Spleen (tissue), 7 donors: ENCODE measurements at regions not wholly inside any gene's neighbourhood (a gene's known extent, or its start where the extent isn't known, plus 50 kb on each side); places are given as distances from the start of the nearest gene placed in this dataset.
A peak's percentile ranks its signal among the peaks of the same experiment; 100 is the strongest.

ENCODE experiments used
- CTCF ChIP-seq, 11 experiments: fragments of 200-600 bp in 7 of 11; fragments of 450-650 bp in 4 of 11; sonication (generic) in 4 of 11; IDR thresholded peaks in 8 of 11; conservative IDR thresholded peaks in 3 of 11; 1 replicate in 7 of 11; 2 replicates in 4 of 11; pipeline versions ENCODE4 v1.4.0 to v1.8.0; 2016 to 2021; ENCODE audit warnings: antibody characterized with exemption in 11 of 11, inconsistent platforms in 4 of 11, mild to moderate bottlenecking in 1 of 11
- POLR2A ChIP-seq, 3 donors: fragments of 450-650 bp; IDR thresholded peaks; one replicate each; pipeline ENCODE4 v1.5.1; 2017; ENCODE audit warnings: antibody characterized with exemption in 3 of 3, mild to moderate bottlenecking in 1 of 3
- POLR2AphosphoS5 ChIP-seq, 3 donors: sonication (generic); formaldehyde crosslinking; IDR thresholded peaks; one replicate each; pipeline ENCODE4 v1.5.1; 2017; ENCODE audit warnings: antibody characterized with exemption in 3 of 3
- donor health status: DM: no; HTN: no; CAD: no; lungs with moderate emphysema.
- donor health status: DM: no; HTN: no; CAD: no.
- donor health status: DM: no; HTN: no; CAD: no.

GRCh38 chr19:31906111-31906871 lies 439.1 kb upstream of the ZNF507 start:
- no peak for TF ChIP-seq CTCF (IDR thresholded peaks at IDR 0.05 in 8 of 11, conservative IDR thresholded peaks at IDR 0.05 in 3 of 11)
- TF ChIP-seq POLR2A (IDR thresholded peaks at IDR 0.05) = no peak
- peak in 1 of 3 donors; percentile 40 for TF ChIP-seq POLR2AphosphoS5 (IDR thresholded peaks at IDR 0.05)
